H1 (cell line): ENCODE measurements at regions not wholly inside any gene's neighbourhood (a gene's known extent, or its start where the extent isn't known, plus 50 kb on each side); places are given as distances from the start of the nearest gene placed in this dataset.

ENCODE experiments used
- CBX8 ChIP-seq: fragments of 300-800, 300-1000 bp; sonication (generic); IDR thresholded peaks from 2 replicates; pipeline ENCODE4 v1.7.1; 2016; ENCODE audit warnings: low read depth, low read length, borderline replicate concordance
- CHD7 ChIP-seq: fragments of 300-600 bp; sonication (generic); IDR thresholded peaks from 2 replicates; pipeline ENCODE4 v1.7.1; 2012; ENCODE audit warnings: low read length, moderate library complexity, mild to moderate bottlenecking, inconsistent platforms; ENCODE audit not compliant: insufficient replicate concordance

GRCh38 chrX:111597967-111598366, 83.0 kb upstream of the ALG13 start (continued):
- no peak for TF ChIP-seq CHD7
- no peak for TF ChIP-seq CBX8
